ENCODE measurements at regions not wholly inside any gene's neighbourhood (a gene's known extent, or its start where the extent isn't known, plus 50 kb on each side); places are given as distances from the start of the nearest gene placed in this dataset.

DNA sequence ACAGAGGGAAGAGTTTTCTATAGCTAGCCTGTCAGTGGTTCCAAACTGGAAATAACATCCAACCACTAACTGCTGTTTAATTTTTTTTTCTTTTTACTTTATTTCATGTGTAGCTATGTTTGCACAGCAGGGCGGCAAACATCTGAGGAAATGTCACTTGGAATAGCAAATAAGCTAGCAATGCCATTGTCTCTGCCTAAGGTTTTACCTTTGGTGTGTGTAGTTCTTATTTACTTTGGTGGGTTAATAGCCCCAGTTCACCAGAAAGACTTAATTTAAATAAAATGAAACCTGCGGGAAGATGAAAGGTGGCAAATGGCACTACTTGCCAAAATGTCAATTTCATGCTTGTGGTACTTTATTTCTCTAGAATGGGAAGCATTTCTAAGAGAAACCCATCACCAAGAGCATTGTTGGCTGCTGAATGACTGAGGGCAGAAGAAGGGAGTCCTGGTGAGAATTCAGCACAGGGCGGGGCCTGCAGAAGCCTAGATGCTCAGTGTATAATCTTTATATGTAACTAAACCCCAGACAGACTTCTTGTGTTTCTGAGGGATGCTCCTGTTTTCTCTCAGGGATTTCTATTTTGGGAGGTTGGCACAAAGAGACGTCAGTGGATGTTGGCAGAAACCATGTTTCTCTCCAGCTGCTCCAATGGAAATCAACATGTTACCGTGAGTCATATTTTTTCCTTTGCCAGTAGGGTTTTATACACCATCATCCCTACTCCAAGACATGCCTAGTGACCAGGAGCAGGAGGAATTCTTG lies 300.4 kb upstream of the NT5C1B start:
- DNase-seq (ENCODE audit: low spot score), result peak; percentile 45

DNA sequence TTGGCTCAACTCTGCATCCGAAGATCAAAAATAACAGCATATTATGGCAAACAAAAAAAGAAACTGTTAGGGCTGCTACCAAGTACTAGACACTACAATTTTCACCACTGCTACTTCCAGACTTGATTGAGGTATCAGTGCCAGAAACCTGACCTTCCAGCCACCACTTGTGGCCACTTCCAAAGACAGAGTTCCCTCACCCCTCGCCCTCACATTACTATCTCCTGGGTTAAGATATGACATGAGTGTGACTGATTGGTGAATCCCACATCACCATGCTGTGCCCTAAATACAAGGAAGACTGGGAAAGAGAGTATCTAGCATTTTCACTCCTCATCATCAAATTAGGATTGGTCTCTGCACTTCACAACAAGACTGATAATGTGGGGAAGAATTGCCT lies 296.1 kb upstream of the NT5C1B start:
- no peak for DNase-seq (ENCODE audit: low spot score)

DNA sequence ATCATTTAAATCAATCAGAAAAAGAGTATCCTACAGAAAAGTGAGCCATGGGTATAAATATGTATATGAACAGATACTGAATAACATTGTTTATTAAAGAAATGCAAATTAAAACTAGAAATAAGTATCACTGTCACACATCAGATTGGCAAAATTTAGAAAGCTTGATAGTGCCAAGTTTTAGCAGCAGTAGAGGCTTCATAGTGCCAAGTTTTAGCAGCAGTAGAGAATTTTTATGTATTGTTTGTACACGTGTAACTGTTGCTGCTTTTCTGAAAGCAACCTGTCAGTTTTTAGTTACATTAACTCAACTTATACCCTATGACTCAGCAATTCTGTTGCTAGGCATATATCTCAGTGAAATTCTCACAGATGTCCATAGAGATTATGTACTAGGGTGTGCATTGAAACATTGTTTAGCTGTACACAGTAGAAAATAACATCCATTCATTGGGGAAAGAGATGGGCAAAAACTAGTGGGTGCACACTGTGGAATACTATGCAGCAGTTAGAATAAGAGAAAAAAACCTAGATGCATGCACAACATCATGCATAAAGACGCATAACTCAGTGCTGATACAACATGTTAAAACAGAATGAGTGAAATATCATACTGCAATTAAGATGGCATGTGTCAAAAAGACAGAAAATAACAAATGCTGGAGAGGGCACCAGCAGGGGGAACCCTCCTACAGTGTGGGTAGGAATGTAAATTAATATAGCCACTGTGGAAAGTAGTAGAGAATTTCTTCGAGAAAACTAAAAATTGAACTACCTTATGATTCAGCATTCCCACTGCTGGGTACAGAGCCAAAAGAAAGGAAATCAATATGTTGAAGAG lies 294.5 kb upstream of the NT5C1B start:
- DNase-seq (ENCODE audit: low spot score), result peak; percentile 15

DNA sequence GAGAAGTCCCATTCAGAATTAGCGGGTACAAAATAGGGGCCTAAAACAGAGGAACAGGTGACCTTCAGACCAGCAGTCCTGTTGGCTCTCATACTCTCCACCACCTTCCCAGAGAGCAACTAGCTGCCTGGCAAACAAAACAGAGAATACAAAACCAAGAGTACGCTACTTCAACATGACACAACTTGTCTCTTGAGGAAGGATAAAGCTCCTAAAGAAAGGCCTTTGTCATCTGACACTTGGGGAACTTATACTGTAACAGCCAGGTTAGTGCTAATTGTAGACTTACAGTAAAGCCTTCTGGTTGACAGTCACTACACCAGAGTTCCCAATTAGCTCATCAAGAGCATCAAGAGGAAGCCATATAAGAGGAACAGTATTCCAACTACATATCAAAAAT lies 282.1 kb upstream of the NT5C1B start:
- no peak for DNase-seq (ENCODE audit: low spot score)

DNA sequence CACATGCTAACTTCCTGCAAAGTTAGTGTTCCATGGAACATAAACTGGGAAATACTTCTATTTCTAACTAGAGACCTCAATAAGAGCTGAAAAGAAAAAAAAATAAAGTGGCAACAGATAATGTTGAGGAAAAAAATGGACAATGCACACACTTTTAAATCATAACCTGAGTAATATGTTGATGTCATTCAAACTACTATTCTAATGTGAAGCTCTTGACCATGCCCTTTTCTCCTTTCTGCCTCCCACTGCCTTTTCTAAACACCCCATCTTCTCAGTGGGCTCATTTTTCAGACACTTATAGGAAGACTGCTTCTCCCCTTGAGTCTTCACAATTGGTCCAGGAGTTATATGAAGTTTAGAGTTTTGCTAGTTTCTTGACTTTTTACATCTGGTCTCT lies 280.9 kb upstream of the NT5C1B start:
- DNase-seq (ENCODE audit: low spot score), result no peak

DNA sequence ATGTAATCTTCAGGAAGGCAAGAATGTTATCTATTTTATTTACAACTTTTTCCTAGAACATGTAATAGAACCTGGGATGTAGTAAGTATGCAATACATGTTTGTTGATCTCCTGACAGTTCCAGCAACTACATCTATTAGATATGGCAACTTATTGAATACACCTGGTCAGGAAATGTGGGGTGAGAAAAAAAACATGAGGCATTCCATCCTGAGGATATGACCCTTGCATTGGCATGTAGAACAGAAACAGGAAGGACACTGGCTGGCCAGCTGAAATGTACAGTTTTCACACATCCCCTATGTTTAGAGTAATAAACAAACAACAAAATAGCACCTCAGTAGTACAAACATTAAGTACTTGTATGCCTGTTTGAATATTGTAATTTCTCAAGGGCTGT lies 272.6 kb upstream of the NT5C1B start:
- no peak for DNase-seq (ENCODE audit: low spot score)

DNA sequence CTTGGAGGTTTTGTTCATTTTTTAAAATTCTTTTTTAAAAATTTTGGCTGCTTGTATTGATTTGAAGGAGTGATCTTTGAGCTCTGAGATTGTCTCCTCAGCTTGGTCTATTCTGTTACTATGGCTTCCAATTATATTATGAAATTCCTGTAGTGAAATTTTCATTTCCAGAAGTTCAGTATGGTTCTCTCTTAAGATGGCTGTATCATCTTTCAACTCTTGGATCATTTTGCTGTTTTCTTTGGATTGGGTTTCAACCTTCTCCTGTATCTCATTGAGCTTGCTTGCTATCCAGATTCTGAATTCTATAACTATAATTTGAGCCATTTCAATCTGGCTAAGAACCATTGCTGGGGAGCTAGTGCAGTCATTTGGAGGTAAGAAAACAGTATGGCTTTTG lies 270.8 kb upstream of the NT5C1B start:
- no peak for DNase-seq (ENCODE audit: low spot score)

DNA sequence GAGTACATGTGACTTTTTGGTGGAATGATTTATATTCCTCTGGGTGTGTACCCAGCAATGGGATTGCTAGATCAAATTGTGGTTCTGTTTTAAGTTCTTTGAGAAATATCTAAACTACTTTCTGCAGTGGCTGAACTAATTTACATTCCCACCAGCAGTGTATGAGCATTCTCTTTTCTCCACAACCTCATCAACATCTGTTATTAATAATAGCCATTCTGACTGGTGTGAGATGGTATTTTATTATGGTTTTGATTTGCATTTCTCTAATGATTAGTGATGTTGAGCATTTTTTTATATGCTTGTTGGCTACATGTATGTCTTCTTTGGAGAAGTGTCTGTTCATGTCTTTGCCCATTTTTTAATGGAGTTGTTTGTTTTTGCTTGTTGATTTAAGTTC lies 267.4 kb upstream of the NT5C1B start:
- DNase-seq (ENCODE audit: low spot score), result no peak

DNA sequence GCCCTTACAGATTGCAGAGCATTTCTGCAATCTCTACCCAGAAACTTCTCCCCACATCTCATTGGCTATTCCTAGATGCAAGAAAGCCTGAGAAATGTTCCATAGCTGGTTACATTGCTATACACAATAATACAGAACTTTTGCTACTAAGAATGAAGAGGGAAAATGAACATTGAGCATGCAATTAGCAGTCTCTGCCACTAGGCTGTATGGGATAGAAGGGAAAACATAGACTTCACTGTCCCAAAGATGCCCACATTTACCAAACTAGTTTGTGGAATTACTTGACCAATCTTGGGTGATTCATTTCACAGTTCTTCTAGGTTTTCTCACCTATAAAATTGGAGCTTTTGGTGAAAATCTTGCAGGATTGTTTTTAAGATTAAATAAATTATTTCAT lies 265.7 kb upstream of the NT5C1B start:
- no peak for DNase-seq (ENCODE audit: low spot score)

DNA sequence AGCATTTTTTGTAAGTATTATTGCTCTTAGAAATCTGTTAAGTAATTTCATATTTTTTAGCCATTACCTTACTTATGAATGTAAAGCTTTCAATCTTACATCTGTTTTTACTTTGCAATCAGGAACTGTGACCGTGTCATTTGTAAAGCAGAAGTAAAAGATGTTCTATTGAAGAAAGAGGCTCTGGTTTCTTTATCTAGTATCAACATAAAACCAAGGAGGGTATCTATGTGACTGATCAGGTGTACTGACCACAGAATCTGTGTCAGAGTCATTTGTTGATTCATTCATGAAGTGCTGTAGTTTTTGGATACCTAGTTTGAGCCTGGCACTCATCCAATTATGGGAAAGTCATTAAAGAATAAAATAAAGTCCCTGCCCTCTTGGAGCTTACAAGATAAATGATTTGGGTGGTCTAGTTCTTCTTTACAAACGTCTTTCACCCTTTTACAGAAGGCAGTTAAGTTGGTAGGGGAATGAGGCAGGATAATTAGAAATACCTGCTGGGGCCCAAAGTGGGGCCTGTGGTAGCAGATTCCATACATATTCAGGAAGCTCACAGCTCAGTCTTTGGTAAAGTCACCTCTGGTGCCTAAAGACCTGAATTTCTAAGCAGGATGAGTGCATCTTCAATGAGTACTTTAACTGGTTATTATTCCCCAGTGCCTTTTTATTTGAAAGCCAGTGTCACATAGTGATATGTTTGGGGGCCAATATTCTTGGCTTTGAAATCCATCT lies 260.6 kb upstream of the NT5C1B start:
- no peak for DNase-seq (ENCODE audit: low spot score)

DNA sequence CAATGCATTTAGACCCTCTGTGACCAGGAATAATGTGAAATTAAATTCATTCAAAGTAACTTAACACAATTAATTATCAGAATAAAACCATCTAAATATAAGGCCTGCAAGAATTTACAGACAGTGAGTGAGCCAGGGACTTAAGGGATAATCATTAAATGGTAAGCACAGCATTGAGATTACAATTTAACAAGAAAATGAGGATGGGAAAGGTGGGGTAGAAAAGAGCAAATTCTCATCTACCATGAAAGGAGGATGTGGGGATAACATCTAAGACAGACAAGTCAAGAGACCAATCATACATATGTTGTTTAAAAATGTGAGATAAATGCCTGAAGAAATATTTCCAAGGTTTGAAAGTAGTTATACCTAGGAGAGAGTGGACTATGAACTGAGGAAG lies 259.3 kb upstream of the NT5C1B start:
- DNase-seq (ENCODE audit: low spot score), result no peak

DNA sequence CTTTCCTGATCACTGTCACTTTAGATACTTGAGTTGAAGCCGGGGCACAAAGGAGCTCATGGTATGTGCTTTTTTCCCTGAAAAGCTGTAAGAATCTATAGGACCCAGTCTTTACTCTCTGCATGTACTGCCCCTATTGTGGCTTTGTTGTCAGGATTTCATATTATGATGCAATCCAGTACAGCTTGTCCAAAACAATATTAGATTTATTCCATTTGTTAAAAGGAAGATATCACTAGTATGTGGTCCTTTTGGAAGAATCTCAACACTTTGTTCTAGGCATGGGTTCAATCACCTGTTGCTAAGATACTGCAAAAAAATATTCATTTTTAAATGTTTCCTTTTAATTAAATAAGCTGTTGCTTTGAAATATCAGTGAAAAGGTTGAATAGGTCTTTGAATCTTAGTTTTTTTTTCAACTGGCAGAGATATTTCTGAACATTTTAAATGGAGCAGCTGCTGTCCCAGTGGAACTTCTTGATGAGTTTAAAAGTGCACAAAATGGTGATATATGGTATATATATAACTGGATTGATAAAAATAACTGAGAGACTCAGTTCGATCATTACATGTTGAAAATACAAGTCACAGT lies 256.6 kb upstream of the NT5C1B start:
- DNase-seq (ENCODE audit: low spot score), result no peak

DNA sequence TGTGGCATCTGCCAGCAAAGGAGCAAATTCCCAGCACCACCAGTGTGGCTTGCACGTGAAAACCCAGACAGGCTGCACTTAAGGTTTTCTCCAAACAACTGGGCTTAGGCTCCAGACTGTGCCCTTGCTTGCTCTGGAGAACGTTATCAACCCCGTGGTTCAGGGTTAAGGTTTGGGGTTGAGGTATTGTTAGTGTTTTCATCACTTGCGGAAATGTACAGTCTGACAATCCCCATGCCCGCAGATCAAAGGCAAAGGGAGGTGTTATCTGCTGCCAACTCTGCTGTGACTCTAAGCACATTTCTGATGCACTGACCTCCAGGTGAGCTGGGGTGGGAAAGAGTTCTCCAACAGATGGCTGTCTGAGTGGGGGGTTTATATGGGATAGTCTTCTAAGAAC lies 253.5 kb upstream of the NT5C1B start:
- no peak for DNase-seq (ENCODE audit: low spot score)

DNA sequence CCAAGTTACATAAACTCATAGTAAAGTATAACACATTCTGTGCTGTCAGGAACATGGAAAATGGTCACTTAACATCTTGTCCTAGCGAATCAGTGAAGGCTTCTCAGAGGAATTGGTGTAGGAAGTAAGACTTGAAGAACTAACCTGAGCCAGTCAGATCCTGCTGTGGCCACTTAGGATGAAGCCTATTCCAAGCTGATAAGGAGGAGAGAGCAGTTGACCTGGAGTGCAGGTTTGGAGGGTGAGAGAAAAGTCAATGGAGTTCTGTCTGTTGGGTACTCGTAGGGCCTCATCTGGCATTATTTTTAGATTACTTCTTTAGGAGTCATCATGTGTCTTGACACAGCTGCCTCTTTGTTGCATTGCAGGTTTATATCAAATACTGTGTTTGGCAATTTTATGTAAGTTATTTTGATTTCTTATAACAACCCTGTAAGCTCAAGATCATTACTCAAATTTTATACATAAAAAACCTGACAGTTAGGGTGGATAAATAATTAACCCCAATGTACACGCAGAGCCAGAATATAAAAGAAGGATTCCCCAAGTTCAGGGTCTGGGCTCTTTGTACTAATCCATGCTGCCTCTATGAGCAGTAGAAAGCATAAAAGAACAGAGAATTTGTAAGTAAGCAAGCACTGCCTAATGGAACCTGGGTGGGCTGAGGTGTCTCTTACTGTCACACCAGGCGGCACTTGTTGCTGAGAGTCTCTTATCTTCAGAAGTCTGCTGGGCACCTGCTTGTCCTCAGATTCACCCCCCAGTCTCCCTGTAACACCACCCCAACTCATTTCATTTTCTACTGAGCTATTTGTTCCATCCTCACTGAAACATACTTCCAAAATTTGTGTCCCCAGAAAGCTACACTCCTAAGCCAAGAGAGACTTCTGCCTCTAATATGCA lies 252.1 kb upstream of the NT5C1B start:
- DNase-seq (ENCODE audit: low spot score), result no peak

DNA sequence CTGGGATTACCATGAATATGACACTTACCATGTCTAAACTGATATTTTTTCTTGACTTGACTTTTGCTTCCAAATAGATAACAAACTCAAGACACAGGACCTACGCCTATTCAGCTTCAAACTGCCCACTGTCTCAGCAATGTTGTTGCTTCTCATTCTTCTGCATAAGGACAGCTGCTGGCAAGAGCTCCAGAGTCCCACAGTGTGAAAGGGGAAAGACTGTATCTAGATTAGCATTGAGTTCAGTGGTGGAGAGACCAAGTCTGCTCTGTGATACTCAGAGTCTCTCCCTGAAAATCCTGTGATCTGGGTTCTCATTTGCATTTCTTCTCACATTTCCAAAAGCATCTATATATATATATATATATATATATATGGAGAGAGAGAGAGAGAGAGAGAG lies 247.9 kb upstream of the NT5C1B start:
- no peak for DNase-seq (ENCODE audit: low spot score)

DNA sequence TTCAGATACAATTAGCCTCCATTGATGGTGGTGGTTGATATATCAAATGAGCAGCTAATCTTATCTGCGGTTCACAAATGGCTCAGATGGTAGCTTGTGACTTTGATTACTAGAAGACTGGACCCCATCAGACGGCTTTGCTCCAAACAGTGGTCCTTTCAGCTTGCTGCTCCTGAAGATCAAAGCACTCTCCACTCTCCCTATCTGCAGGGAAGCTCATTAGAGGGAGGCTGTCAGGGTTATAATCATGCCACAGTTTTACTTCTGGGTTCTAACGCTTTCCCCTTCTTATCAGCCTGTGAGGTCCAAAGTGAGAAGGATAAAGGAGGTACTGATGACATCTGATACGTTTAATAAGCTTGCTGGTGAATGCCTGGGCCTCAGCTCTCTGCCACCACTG lies 247.1 kb upstream of the NT5C1B start:
- DNase-seq (ENCODE audit: low spot score), result no peak

DNA sequence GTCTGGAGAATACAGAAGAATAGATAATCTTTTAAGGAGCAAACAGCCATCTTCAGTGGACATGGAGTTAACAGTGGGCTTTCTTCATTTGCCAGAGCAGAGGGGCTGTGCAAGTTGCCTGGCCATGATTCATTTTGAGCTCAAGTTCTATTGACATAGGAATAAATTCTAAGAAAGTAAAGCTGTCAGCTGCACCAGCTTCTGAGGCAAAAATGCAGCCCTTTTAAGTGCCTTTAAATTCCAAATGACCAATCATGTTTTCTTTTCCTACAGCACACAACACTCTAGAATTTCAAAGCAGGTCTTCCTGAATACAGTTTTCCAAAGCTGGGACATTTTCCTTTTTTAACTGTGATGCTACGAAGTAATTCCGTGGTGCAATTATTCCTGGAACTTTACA lies 246.4 kb upstream of the NT5C1B start:
- DNase-seq (ENCODE audit: low spot score), result no peak

DNA sequence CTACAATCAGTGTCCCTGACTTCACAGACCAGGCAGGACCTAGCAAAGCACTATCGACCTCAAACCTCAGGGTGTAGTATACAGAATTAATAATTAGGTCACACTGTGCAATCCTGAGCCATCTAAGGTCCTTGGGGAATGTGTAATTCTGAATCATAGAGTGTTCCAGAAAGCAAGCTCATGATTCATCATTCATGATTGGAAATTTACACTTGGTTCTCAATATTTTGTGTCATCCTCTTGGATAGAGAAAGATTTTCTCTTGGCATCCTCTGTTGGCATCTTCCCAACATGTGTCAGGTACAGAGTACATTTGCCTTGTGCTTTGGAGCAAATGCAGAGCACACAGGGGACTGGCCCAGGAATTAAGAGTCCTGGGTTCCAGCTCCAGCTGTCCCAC lies 245.0 kb upstream of the NT5C1B start:
- no peak for DNase-seq (ENCODE audit: low spot score)

DNA sequence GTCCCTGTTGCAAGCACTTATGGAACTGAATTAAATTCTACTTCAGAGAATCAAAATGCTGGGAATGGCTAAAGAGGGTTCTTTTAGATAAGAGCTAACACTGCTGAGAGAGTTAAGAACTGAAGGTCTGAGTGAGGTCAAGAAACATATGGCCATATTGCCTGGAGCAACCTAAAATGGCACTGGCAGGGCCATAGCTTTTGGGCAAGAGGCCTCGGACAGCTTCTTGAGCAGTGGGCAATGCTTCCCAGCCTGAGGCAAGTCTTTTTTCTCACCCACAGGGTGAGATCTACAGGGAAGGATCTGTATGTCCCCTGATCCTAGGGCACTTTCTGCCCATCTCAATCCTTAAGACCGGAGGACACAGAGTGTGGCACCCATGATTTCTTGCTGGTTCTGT lies 244.6 kb upstream of the NT5C1B start:
- no peak for DNase-seq (ENCODE audit: low spot score)

DNA sequence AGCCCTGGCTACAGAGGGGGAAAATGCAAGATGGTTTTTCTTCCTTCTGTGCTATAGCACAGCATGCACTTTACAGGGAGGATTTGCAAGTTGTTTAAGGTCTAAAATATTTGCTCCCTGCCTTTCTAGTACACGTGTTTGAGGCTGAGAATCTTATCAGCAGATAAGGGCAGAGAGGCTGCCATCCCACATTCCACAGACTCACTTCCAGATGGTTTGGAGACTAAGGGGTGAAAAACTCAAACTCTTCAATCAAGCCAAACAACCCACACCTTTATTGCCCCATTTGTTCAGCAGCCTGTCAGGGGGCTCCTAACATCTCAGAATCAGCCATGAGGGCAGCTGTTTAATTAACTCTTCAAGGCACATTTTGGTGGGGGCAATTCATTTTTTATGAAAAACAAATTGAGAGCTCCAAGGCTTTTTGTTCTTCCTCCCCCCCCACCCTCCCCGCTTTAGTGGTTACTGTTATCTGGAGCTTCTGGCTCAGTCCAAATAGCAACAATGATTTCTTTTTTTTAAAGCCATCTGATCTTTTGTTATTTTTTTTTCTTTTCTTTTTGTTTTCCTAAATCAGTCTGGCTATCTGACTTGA lies 242.6 kb upstream of the NT5C1B start:
- DNase-seq (ENCODE audit: low spot score), result no peak

DNA sequence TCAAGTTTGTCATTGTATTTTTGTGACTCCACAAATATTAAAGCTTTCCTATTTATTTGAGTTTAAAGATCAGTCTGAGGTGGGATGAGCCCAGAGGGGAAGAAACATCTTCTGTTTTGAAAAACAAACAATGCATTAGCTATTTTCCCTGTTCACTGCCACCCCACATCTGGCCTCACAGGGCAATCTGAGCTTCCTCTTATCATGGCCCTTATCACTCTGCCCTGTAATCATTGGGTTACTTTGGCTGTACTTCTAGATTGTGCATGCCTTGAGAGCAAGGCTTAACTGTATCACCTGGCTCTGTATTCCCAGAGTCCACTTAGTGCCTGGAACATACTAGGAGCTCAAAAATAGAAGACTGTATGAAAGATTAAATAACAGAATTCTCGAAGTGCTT lies 241.6 kb upstream of the NT5C1B start:
- no peak for DNase-seq (ENCODE audit: low spot score)

Data from Ammon's horn (tissue), 1 donor.